ENCODE measurements at regions not wholly inside any gene's neighbourhood (a gene's known extent, or its start where the extent isn't known, plus 50 kb on each side); places are given as distances from the start of the nearest gene placed in this dataset.

DNA sequence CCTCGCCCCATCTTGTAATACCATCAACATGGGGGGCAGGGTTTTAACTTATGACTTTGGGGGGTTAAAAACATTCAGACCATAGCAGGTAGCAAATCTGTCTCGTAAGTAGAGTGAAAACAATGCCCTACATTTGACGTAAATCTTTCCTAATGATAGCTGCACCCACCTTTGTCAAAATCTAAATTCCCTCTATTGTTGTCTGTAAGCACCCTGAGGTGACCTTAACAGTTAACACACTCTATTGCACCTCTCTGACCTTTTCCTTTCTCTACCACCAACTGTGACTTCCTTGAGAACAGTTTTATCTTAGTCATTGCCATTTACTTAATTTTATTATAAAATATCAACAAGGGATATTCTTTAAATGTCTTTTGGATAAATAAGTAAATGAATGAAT is 1024.9 kb upstream of the CNTN5 start:
- TF ChIP-seq CBX3 (IDR thresholded peaks at IDR 0.05; ENCODE audit: borderline replicate concordance, low read depth) (no peak), NFIC (IDR thresholded peaks at IDR 0.05; ENCODE audit: low read depth, low read length) (no peak), ESRRA (IDR thresholded peaks at IDR 0.05; ENCODE audit: low read length) (no peak), SMAD5 (IDR thresholded peaks at IDR 0.05; ENCODE audit: low read depth) (no peak)
- TF ChIP-seq, protein P1, sequence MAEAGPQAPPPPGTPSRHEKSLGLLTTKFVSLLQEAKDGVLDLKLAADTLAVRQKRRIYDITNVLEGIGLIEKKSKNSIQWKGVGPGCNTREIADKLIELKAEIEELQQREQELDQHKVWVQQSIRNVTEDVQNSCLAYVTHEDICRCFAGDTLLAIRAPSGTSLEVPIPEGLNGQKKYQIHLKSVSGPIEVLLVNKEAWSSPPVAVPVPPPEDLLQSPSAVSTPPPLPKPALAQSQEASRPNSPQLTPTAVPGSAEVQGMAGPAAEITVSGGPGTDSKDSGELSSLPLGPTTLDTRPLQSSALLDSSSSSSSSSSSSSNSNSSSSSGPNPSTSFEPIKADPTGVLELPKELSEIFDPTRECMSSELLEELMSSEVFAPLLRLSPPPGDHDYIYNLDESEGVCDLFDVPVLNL (IDR thresholded peaks at IDR 0.05; ENCODE audit: low read depth, low read length), result no peak
- intact Hi-C loops (cut with micrococcal nuclease; ENCODE audit: unreplicated experiment) (no loop called here), in situ Hi-C loops (cut with MboI) (no loop called here)
- ChIA-PET CTCF (no interaction called here), POLR2A (no interaction called here), RAD21 (ENCODE audit: unreplicated experiment) (no interaction called here), SMC1A (ENCODE audit: uncharacterized antibody, unreplicated experiment) (no interaction called here)
- Histone ChIP-seq H3K27ac (ENCODE audit: control insufficient read depth, insufficient read depth) (no peak overlapping the region), H3K4me2 (ENCODE audit: control insufficient read depth, insufficient read depth) (no peak overlapping the region), H3K9ac (ENCODE audit: control insufficient read depth, insufficient read depth, low read length) (no peak overlapping the region), H3K36me3 (ENCODE audit: control insufficient read depth in 2 of 2, insufficient read depth in 2 of 2, low read length in 1 of 2) (no peaks in the 10 kb centered on the region), H3K27me3 (replicated peaks in 1 of 2; ENCODE audit: control insufficient read depth in 2 of 2, insufficient read depth in 2 of 2, low read length in 1 of 2) (no peaks in the 10 kb centered on the region), H3K4me1 (ENCODE audit: control insufficient read depth, insufficient read depth, low read length) (no peaks in the 10 kb centered on the region), H3K4me3 (no peak overlapping the region), H4K20me1 (ENCODE audit: control insufficient read depth, insufficient read depth) (no peaks in the 10 kb centered on the region), H3K9me3 (replicated peaks; ENCODE audit: control insufficient read depth, insufficient read depth, low read length) (no peaks in the 10 kb centered on the region), H3K79me2 (ENCODE audit: control insufficient read depth, insufficient read depth, low read length) (no peaks in the 10 kb centered on the region), H2AFZ (ENCODE audit: control insufficient read depth, low read depth, low read length) (no peak overlapping the region)
- WGBS (ENCODE audit: insufficient coverage, insufficient replicate concordance, low lambda C conversion rate, missing lambda C conversion rate), result 16% methylated on average over 3 of the region's 3 CpGs
- no TSS peak for BruUV-seq (replicated peaks)
- ATAC-seq, result no peak
- no peak for DNase-seq (ENCODE audit: low read depth, low spot score)
- FAIRE-seq, result no peak

DNA sequence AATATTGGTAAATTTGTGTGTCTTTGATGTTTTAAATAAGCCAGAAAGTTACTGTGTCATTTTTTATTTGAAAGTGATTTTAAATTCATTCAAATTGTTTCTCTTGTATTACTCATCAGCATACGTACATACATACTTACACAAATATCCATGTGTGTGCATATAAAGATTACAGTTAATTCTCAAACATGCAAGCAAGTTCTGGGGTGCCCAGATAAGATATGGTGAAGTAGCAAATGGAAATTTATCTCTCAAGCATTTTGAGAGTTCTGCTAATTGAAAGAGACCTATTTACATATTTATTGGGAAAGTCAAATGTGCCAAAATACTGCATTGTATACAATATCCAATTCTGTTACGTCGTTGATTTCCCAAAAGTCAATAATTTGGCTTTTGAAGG is 1024.0 kb upstream of the CNTN5 start:
- H2AFZ ChIP-seq (ENCODE audit: control insufficient read depth, low read depth, low read length), result no peak overlapping the region
- in situ Hi-C loops (cut with MboI), result no loop called here

More for the DNA sequence above, 1024.0 kb upstream of the CNTN5 start:
- whole genome bisulfite sequencing (ENCODE audit: insufficient coverage, insufficient replicate concordance, low lambda C conversion rate, missing lambda C conversion rate), result 28% methylated on average over 3 of the region's 3 CpGs
- ATAC-seq, result no peak
- Histone ChIP-seq H3K4me3 (no peak overlapping the region), H3K9me3 (replicated peaks; ENCODE audit: control insufficient read depth, insufficient read depth, low read length) (no peaks in the 10 kb centered on the region), H3K36me3 (ENCODE audit: control insufficient read depth in 2 of 2, insufficient read depth in 2 of 2, low read length in 1 of 2) (no peaks in the 10 kb centered on the region), H3K4me2 (ENCODE audit: control insufficient read depth, insufficient read depth) (no peak overlapping the region), H3K4me1 (ENCODE audit: control insufficient read depth, insufficient read depth, low read length) (no peaks in the 10 kb centered on the region), H3K79me2 (ENCODE audit: control insufficient read depth, insufficient read depth, low read length) (no peaks in the 10 kb centered on the region), H3K27ac (ENCODE audit: control insufficient read depth, insufficient read depth) (no peak overlapping the region), H3K9ac (ENCODE audit: control insufficient read depth, insufficient read depth, low read length) (no peak overlapping the region), H3K27me3 (replicated peaks in 1 of 2; ENCODE audit: control insufficient read depth in 2 of 2, insufficient read depth in 2 of 2, low read length in 1 of 2) (no peaks in the 10 kb centered on the region), H4K20me1 (ENCODE audit: control insufficient read depth, insufficient read depth) (no peaks in the 10 kb centered on the region)
- intact Hi-C loops (cut with micrococcal nuclease; ENCODE audit: unreplicated experiment), result no loop called here
- no peak for FAIRE-seq
- RAD21 ChIA-PET (ENCODE audit: unreplicated experiment), result no interaction called here
- TF ChIP-seq MTA2 (IDR thresholded peaks at IDR 0.05; ENCODE audit: low read depth) (no peak), ETV6 (conservative IDR thresholded peaks at IDR 0.05 in 1 of 2, IDR thresholded peaks at IDR 0.05 in 1 of 2; ENCODE audit: borderline replicate concordance in 1 of 2, low read depth in 1 of 2) (no peak), ASH2L (IDR thresholded peaks at IDR 0.05; ENCODE audit: borderline replicate concordance, low read depth) (no peak), NFIC (IDR thresholded peaks at IDR 0.05; ENCODE audit: low read depth, low read length) (no peak)
- TF ChIP-seq, protein P2, sequence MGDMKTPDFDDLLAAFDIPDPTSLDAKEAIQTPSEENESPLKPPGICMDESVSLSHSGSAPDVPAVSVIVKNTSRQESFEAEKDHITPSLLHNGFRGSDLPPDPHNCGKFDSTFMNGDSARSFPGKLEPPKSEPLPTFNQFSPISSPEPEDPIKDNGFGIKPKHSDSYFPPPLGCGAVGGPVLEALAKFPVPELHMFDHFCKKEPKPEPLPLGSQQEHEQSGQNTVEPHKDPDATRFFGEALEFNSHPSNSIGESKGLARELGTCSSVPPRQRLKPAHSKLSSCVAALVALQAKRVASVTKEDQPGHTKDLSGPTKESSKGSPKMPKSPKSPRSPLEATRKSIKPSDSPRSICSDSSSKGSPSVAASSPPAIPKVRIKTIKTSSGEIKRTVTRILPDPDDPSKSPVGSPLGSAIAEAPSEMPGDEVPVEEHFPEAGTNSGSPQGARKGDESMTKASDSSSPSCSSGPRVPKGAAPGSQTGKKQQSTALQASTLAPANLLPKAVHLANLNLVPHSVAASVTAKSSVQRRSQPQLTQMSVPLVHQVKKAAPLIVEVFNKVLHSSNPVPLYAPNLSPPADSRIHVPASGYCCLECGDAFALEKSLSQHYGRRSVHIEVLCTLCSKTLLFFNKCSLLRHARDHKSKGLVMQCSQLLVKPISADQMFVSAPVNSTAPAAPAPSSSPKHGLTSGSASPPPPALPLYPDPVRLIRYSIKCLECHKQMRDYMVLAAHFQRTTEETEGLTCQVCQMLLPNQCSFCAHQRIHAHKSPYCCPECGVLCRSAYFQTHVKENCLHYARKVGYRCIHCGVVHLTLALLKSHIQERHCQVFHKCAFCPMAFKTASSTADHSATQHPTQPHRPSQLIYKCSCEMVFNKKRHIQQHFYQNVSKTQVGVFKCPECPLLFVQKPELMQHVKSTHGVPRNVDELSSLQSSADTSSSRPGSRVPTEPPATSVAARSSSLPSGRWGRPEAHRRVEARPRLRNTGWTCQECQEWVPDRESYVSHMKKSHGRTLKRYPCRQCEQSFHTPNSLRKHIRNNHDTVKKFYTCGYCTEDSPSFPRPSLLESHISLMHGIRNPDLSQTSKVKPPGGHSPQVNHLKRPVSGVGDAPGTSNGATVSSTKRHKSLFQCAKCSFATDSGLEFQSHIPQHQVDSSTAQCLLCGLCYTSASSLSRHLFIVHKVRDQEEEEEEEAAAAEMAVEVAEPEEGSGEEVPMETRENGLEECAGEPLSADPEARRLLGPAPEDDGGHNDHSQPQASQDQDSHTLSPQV (IDR thresholded peaks at IDR 0.05), result no peak
- no peak for DNase-seq (ENCODE audit: low read depth, low spot score)
- no TSS peak for BruUV-seq (replicated peaks)
- CTCF ChIA-PET, result no interaction called here
- SMC1A ChIA-PET (ENCODE audit: uncharacterized antibody, unreplicated experiment), result no interaction called here
- POLR2A ChIA-PET, result no interaction called here

All from GM12878 (cell line).